ENCODE measurements at regions not wholly inside any gene's neighbourhood (a gene's known extent, or its start where the extent isn't known, plus 50 kb on each side); places are given as distances from the start of the nearest gene placed in this dataset.

DNA sequence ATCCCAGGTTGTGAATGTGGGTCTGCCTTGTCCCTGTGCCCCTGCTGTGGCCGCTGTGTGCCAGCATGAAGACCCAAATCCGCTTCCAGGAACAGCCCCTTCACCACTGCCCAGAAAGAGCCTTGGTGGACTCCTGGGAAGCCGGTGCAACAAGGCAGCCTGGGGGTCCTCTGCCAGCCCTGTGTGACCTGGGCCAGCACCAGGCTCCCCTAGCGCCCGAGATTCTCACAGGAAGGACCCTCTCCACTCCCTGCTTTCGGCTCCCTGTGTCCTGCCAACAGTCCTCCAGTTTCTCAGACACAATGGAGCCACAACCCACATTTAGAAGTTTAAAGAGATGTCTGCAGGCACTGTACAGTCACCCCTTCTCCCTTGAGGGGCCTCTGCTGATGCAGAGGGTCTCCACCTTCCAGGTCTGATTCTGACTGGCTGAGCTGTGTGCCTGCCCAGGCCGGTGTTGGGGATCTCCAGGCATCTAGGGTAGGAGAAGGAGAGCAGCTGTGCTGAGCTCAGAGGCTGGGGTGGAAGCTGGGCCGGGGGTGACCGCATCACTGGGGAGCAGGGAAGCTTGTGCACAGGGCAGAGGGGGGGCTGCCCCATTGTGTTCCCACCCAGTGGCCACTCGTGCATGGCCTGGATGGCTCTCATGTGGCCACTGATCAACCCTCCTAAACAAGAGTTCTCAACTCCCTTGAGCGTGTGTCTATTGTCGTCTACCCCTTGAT is 174.0 kb downstream of the IRX2 start:
- FAIRE-seq: no peak
- no peak for DNase-seq (ENCODE audit: insufficient read length, low spot score)
- TF ChIP-seq, protein P1, sequence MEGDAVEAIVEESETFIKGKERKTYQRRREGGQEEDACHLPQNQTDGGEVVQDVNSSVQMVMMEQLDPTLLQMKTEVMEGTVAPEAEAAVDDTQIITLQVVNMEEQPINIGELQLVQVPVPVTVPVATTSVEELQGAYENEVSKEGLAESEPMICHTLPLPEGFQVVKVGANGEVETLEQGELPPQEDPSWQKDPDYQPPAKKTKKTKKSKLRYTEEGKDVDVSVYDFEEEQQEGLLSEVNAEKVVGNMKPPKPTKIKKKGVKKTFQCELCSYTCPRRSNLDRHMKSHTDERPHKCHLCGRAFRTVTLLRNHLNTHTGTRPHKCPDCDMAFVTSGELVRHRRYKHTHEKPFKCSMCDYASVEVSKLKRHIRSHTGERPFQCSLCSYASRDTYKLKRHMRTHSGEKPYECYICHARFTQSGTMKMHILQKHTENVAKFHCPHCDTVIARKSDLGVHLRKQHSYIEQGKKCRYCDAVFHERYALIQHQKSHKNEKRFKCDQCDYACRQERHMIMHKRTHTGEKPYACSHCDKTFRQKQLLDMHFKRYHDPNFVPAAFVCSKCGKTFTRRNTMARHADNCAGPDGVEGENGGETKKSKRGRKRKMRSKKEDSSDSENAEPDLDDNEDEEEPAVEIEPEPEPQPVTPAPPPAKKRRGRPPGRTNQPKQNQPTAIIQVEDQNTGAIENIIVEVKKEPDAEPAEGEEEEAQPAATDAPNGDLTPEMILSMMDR (IDR thresholded peaks at IDR 0.05; ENCODE audit: insufficient read depth, missing control alignments): no peak

DNA sequence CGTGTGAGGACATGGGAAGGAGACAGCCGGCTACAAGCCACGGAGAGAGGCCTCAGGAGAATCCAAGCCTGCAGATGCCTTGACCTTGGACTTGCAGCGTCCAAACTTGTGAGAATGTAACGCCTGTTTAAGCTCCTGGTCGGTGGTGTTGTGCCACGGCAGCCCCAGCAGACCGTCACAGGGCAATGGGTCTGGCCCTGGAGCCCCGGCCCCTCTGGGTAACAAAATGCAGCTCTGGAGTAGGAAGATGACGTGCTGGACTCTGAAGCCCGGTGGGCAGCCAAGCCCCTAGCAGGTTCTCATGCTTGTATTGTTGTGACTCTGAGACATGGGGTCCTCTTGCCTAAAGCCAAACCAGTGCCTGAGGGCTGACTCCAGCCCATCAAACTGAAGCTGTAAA is 174.7 kb downstream of the IRX2 start:
- FAIRE-seq: no peak
- TF ChIP-seq, protein P1 (IDR thresholded peaks at IDR 0.05; ENCODE audit: insufficient read depth, missing control alignments): no peak
- DNase-seq (ENCODE audit: insufficient read length, low spot score): no peak

DNA sequence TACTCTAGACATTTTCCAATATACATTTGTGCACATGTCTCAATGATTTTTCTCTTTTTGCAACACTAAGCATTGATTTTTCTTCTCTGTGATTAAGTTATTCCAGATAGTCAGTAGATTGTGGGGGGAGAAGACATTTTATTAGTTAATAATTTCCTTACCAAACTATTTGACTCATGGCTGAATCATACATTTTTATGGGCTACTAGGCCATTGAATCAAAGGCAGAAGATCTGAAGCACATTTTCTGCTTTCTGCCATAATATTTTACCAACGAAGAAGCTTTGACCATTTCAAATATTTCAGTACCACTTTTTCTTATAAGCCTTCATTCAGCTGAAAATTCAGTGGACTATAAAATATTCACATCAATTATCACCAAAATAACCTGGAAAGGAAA is 175.6 kb downstream of the IRX2 start:
- FAIRE-seq (no peak), DNase-seq (ENCODE audit: insufficient read length, low spot score) (no peak)
- TF ChIP-seq, protein P1 (IDR thresholded peaks at IDR 0.05; ENCODE audit: insufficient read depth, missing control alignments): no peak

DNA sequence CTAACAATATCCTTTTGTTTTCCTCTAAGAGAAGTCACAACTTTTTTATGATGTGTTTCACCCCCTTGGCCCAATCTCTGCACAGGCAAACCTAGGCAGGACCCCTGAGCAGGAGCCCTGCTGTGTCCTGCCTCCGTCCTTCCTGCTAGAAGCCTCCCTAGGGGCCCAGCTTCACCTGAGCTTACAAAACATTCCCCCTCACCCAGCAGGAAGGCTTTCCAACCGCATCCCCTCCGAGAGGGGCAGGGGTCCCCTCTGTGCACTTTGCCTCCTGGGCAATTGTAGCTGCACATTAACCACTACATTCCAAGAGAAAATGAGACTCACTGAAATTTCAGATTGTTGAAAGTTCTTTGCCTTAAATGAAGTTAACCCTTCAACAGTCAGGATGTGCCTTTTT is 176.2 kb downstream of the IRX2 start:
- FAIRE-seq (no peak), DNase-seq (ENCODE audit: insufficient read length, low spot score) (no peak)
- TF ChIP-seq, protein P1 (IDR thresholded peaks at IDR 0.05; ENCODE audit: insufficient read depth, missing control alignments): no peak

DNA sequence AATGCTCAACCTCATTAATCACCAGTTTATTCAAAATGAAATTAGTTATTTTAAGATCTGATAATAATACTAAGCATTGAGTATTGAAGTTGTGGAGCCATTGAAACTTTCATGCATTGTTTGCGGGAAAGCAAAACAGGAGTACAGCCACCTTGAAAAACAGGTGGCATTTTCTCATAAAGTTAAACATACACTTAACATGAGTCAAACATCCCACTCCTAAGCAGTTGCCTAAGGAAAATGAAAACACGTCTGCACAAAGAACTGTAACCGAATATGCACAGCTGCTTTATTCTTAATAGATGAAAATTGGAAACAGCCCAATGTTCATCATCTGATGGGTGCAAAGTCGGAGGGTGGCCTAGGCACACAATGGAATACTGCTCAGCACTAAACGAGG is 177.3 kb downstream of the IRX2 start:
- TF ChIP-seq, protein P1 (IDR thresholded peaks at IDR 0.05; ENCODE audit: insufficient read depth, missing control alignments): no peak
- FAIRE-seq (no peak), DNase-seq (ENCODE audit: insufficient read length, low spot score) (no peak)

DNA sequence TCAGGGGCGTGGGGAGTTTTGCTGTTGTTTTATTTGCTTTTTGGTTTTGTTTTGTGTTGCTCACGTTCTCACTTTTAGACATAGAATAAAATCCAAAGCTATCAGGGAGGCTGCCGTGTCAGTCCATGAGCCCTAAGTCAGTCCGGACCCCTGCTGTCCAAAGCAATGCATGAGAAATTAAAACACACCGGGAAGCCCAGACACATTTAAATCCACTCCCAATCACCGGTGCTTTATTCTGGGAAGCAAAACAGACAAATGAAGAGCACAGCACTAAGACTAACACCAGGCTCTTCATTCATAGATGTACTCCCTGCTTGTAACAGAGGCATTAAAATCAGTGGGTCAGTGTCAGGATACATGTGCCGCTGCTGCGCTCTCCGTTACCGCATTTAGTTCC is 180.9 kb downstream of the IRX2 start:
- FAIRE-seq (no peak), DNase-seq (ENCODE audit: insufficient read length, low spot score) (no peak)
- TF ChIP-seq, protein P1 (IDR thresholded peaks at IDR 0.05; ENCODE audit: insufficient read depth, missing control alignments): no peak

DNA sequence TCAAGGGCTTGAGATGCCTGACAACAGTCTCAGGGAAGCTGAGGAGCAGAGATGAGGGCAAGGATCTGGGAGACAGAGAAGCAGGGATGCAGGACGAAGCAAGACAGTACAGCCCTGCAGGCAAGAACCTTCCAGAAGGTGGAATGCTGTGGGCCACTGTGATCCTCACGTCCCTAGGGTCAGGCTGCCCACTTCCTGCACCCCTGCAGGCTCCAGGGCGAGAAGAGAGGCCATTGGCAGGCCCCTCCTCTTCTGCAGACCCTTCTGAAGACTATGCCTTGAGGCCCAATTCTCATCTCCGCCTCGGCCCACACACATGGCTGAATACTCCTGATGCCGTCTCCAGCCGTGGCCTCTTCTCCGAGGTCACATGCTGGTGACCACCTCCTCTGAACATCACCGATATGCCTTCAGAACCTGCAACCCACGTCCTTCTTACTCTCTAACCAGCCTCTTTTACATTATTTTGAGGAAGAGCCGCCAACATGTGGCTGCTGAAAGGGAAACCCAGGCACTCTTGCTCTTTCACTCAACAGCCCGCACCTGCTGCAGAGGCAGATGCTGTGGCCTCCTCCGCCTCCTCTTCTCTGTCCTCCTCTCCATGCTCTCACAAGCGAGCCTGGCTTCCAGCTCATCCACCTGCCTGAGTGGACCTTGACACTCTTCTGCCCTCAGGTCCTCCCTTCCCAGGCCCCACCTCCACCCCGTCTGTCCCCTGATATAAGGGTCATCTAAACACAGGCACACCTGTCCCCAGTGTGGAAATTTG is 181.5 kb downstream of the IRX2 start:
- DNase-seq (ENCODE audit: insufficient read length, low spot score): no peak

More for the DNA sequence above, 181.5 kb downstream of the IRX2 start:
- TF ChIP-seq, protein P1 (IDR thresholded peaks at IDR 0.05; ENCODE audit: insufficient read depth, missing control alignments): no peak
- no peak for FAIRE-seq

All from D721Med (cell line).